Inflammatory macrophage (primary cell): ENCODE measurements at regions not wholly inside any gene's neighbourhood (a gene's known extent, or its start where the extent isn't known, plus 50 kb on each side); places are given as distances from the start of the nearest gene placed in this dataset.
A peak's percentile ranks its signal among the peaks of the same experiment; 100 is the strongest.

Experiments used
- DNase-seq, 2 donors: peaks; one replicate each; pipeline ENCODE4 v3.0.0-alpha.2; 2020 to 2022

GRCh38 chr9:126556560-126557250, 57.0 kb upstream of the LMX1B start:
- DNase-seq = no peak

GRCh38 chr9:126558051-126558665, 55.6 kb upstream of the LMX1B start:
- peak; percentile 50 to 52 for DNase-seq

GRCh38 chr9:126559296-126559695, 54.4 kb upstream of the LMX1B start:
- no peak for DNase-seq

GRCh38 chr9:126561582-126561981, 52.1 kb upstream of the LMX1B start:
- peak; percentile 45 to 69 for DNase-seq

DNA sequence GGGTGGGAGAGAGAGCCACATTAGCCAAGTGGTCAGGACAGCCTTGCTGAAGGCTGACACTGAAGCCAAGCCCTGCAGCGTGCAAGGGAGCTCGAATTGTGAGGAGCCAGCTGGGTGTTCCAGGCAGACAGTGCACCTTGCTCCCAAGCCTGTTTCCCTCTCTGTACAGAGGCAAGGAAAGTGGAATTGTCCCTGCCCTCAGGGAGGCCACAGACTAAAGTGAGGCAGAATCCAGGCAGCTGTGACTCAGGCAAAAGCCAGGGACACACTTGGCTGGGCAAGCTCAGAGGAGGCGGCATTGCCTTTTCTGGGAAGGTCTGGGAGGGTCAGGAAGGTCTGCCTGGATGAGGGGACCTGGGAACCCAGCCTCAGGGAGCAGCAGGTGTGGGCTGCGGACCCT, 50.2 kb upstream of the LMX1B start:
- no peak for DNase-seq
